H9 (cell line): ENCODE measurements at regions not wholly inside any gene's neighbourhood (a gene's known extent, or its start where the extent isn't known, plus 50 kb on each side); places are given as distances from the start of the nearest gene placed in this dataset.

Experiments used
- DNase-seq: peaks from one replicate; pipeline ENCODE4 v3.0.0-alpha.2; 2017
- H2AFZ ChIP-seq: one replicate; pipeline ENCODE4 v1.6.1; 2013; ENCODE audit warnings: mild to moderate bottlenecking, low read length, control low read depth, moderate library complexity
- H2AK5ac ChIP-seq: 2 replicates; pipeline ENCODE4 v1.6.1; 2013; ENCODE audit warnings: low read length, control low read depth, mixed read lengths; ENCODE audit not compliant: insufficient read length
- H2BK120ac ChIP-seq: one replicate; pipeline ENCODE4 v1.6.1; 2013; ENCODE audit warnings: low read depth, mild to moderate bottlenecking, low read length, control low read depth, inconsistent platforms; ENCODE audit not compliant: poor library complexity, severe bottlenecking
- H2BK12ac ChIP-seq: 2 replicates; pipeline ENCODE4 v1.6.1; 2013; ENCODE audit warnings: low read length, control low read depth, mixed read lengths, low read depth; ENCODE audit not compliant: insufficient read length
- H2BK15ac ChIP-seq: 2 replicates; pipeline ENCODE4 v1.6.1; 2013; ENCODE audit warnings: low read depth, low read length, control low read depth
- H2BK20ac ChIP-seq: one replicate; pipeline ENCODE4 v1.6.1; 2013; ENCODE audit warnings: low read depth, mild to moderate bottlenecking, low read length, control low read depth, inconsistent platforms; ENCODE audit not compliant: poor library complexity, severe bottlenecking
- H2BK5ac ChIP-seq: 2 replicates; pipeline ENCODE4 v1.6.1; 2013; ENCODE audit warnings: low read length, control low read depth, mixed read lengths; ENCODE audit not compliant: insufficient read length
- H3K14ac ChIP-seq: 2 replicates; pipeline ENCODE4 v1.6.1; 2013; ENCODE audit warnings: low read length, control low read depth; ENCODE audit not compliant: insufficient read depth
- H3K18ac ChIP-seq: 2 replicates; pipeline ENCODE4 v1.6.1; 2013; ENCODE audit warnings: low read depth, mild to moderate bottlenecking, mixed read lengths, low read length, control low read depth; ENCODE audit not compliant: insufficient read length
- H3K23ac ChIP-seq: 2 replicates; pipeline ENCODE4 v1.6.1; 2013; ENCODE audit warnings: low read length, control low read depth, mixed read lengths, low read depth; ENCODE audit not compliant: insufficient read length
- H3K23me2 ChIP-seq: 2 replicates; pipeline ENCODE4 v1.6.1; 2013; ENCODE audit warnings: low read depth, mild to moderate bottlenecking, mixed read lengths, low read length, control low read depth; ENCODE audit not compliant: insufficient read length, poor library complexity, severe bottlenecking
- H3K27ac ChIP-seq: 2 replicates; pipeline ENCODE4 v1.5.1; 2013; ENCODE audit warnings: low read length, control low read depth, mixed read lengths, low read depth; ENCODE audit not compliant: insufficient read length
- H3K27me3 ChIP-seq: 2 replicates; pipeline ENCODE4 v1.6.1; 2013; ENCODE audit warnings: low read length, control low read depth, inconsistent platforms; ENCODE audit not compliant: insufficient read depth
- H3K4ac ChIP-seq: 2 replicates; pipeline ENCODE4 v1.6.1; 2013; ENCODE audit warnings: low read depth, mild to moderate bottlenecking, control low read depth, inconsistent platforms, low read length, moderate library complexity
- H3K4me1 ChIP-seq: 2 replicates; pipeline ENCODE4 v1.6.1; 2013; ENCODE audit warnings: low read length, control low read depth, inconsistent platforms; ENCODE audit not compliant: insufficient read depth
- H3K4me2 ChIP-seq: 2 replicates; pipeline ENCODE4 v1.6.1; 2013; ENCODE audit warnings: low read length, control low read depth, mixed read lengths; ENCODE audit not compliant: insufficient read length, insufficient read depth
- H3K56ac ChIP-seq: 2 replicates; pipeline ENCODE4 v1.6.1; 2013; ENCODE audit warnings: low read depth, mild to moderate bottlenecking, mixed read lengths, low read length, control low read depth; ENCODE audit not compliant: insufficient read length
- H3K79me1 ChIP-seq: 2 replicates; pipeline ENCODE4 v1.6.1; 2013; ENCODE audit warnings: low read depth, mild to moderate bottlenecking, moderate library complexity, low read length, control low read depth, inconsistent platforms; ENCODE audit not compliant: insufficient read depth, poor library complexity, severe bottlenecking
- H3K79me2 ChIP-seq: 2 replicates; pipeline ENCODE4 v1.6.1; 2013; ENCODE audit warnings: low read length, control low read depth, inconsistent platforms; ENCODE audit not compliant: insufficient read depth
- H3K9ac ChIP-seq: 2 replicates; pipeline ENCODE4 v1.6.1; 2013; ENCODE audit warnings: low read length, control low read depth, mixed read lengths; ENCODE audit not compliant: insufficient read length; ENCODE audit errors: extremely low read depth
- H3K9me3 ChIP-seq: one replicate; pipeline ENCODE4 v1.6.1; 2013; ENCODE audit warnings: low read depth, low read length, inconsistent platforms; ENCODE audit not compliant: control insufficient read depth
- H3T11ph ChIP-seq: one replicate; pipeline ENCODE4 v1.6.1; 2013; ENCODE audit warnings: mild to moderate bottlenecking, low read length, control low read depth, inconsistent platforms
- H4K20me1 ChIP-seq: one replicate; pipeline ENCODE4 v1.6.1; 2013; ENCODE audit not compliant: control insufficient read depth, insufficient read length, insufficient read depth
- H4K5ac ChIP-seq: 2 replicates; pipeline ENCODE4 v1.6.1; 2013; ENCODE audit warnings: low read depth, mild to moderate bottlenecking, mixed read lengths, low read length, control low read depth; ENCODE audit not compliant: insufficient read length
- H4K8ac ChIP-seq: replicated peaks from 2 replicates; pipeline ENCODE4 v1.6.1; 2013; ENCODE audit warnings: low read length, control low read depth, mixed read lengths, low read depth; ENCODE audit not compliant: insufficient read length
- H4K91ac ChIP-seq: 2 replicates; pipeline ENCODE4 v1.6.1; 2013; ENCODE audit warnings: low read depth, mild to moderate bottlenecking, moderate library complexity, mixed read lengths, low read length, control low read depth; ENCODE audit not compliant: insufficient read length
- H3K27ac Mint-ChIP-seq, 3 experiments: 2 replicates in 2 of 3; 3 replicates in 1 of 3; pipeline ENCODE4 v1.8.0; 2020 to 2021; ENCODE audit warnings: mixed read lengths in 3 of 3, mild to moderate bottlenecking in 1 of 3, moderate library complexity in 1 of 3
- H3K27me3 Mint-ChIP-seq: 2 replicates; pipeline ENCODE4 v1.8.0; 2021; ENCODE audit warnings: low read depth, mild to moderate bottlenecking, moderate library complexity, mixed read lengths
- H3K36me3 Mint-ChIP-seq, 3 experiments: 2 replicates in 2 of 3; 3 replicates in 1 of 3; pipeline ENCODE4 v1.8.0; 2020 to 2021; ENCODE audit warnings: low read depth in 3 of 3, mixed read lengths in 3 of 3; ENCODE audit not compliant: insufficient read depth in 1 of 3
- H3K4me1 Mint-ChIP-seq, 2 experiments: 2 replicates each; pipeline ENCODE4 v1.8.0; 2020; ENCODE audit warnings: mixed read lengths in 2 of 2
- H3K4me3 Mint-ChIP-seq, 2 experiments: 2 replicates in 1 of 2; 3 replicates in 1 of 2; pipeline ENCODE4 v1.8.0; 2020 to 2021; ENCODE audit warnings: mild to moderate bottlenecking in 2 of 2, mixed read lengths in 2 of 2, moderate library complexity in 1 of 2
- H3K9me3 Mint-ChIP-seq, 2 experiments: 2 replicates in 1 of 2; 3 replicates in 1 of 2; pipeline ENCODE4 v1.8.0; 2020; ENCODE audit warnings: mild to moderate bottlenecking in 2 of 2, mixed read lengths in 2 of 2, moderate library complexity in 1 of 2
- CTCF ChIP-seq: fragments of 200-600 bp; sonication (generic); conservative IDR thresholded peaks from 3 replicates; pipeline ENCODE4 v1.8.0; 2021; ENCODE audit warnings: antibody characterized with exemption, mild to moderate bottlenecking
- WGBS: extraction: QIAGEN DNeasy Blood & Tissue Kit; methylation state at CpG from one replicate; pipeline ENCODE4 v1.1.7; 2013; ENCODE audit warnings: missing lambda C conversion rate, low lambda C conversion rate, mixed read lengths; ENCODE audit not compliant: insufficient read length; ENCODE audit errors: extremely low coverage; 5-methylcytosine and 5-hydroxymethylcytosine counted together

GRCh38 chr10:71127104-71127503, 85.3 kb upstream of the UNC5B start:
- H2BK15ac ChIP-seq: no peak overlapping the region
- no peak overlapping the region for H3K27ac Mint-ChIP-seq
- no peak overlapping the region for H3K4me2 ChIP-seq
- no peak overlapping the region for H3K9ac ChIP-seq
- H3K4me3 Mint-ChIP-seq: no peak overlapping the region
- H4K20me1 ChIP-seq: no peaks in the 10 kb centered on the region
- no peak overlapping the region for H2BK5ac ChIP-seq
- peaks cover 28% of the 10 kb centered on the region for H3K27me3 Mint-ChIP-seq
- TF ChIP-seq CTCF: no peak
- no peak overlapping the region for H3K14ac ChIP-seq
- no peak overlapping the region for H2BK120ac ChIP-seq
- DNase-seq: no peak
- H3K9me3 Mint-ChIP-seq: no peaks in the 10 kb centered on the region; a peak in 1 of 5 replicates
- H3K4me1 ChIP-seq: no peaks in the 10 kb centered on the region
- no peaks in the 10 kb centered on the region for H3K79me2 ChIP-seq
- no peaks in the 10 kb centered on the region for H3K36me3 Mint-ChIP-seq
- no peaks in the 10 kb centered on the region for H3K23me2 ChIP-seq
- H3T11ph ChIP-seq: no peak overlapping the region
- H3K79me1 ChIP-seq: no peaks in the 10 kb centered on the region
- H3K4ac ChIP-seq: no peak overlapping the region
- H3K9me3 ChIP-seq: no peaks in the 10 kb centered on the region
- H3K4me1 Mint-ChIP-seq: peaks cover 15 to 17% of the 10 kb centered on the region in 2 experiments
- H2BK12ac ChIP-seq: no peak overlapping the region
- H3K27me3 ChIP-seq: no peaks in the 10 kb centered on the region
- no peak overlapping the region for H3K27ac ChIP-seq
- no peak overlapping the region for H2AFZ ChIP-seq
- no peak overlapping the region for H4K8ac ChIP-seq
- no peak overlapping the region for H3K56ac ChIP-seq
- H2AK5ac ChIP-seq: no peak overlapping the region
- no peak overlapping the region for H4K91ac ChIP-seq
- H3K23ac ChIP-seq: no peak overlapping the region
- H2BK20ac ChIP-seq: no peak overlapping the region
- H3K18ac ChIP-seq: no peak overlapping the region
- WGBS: no CpG with 5 or more reads among the region's 5 CpGs
- H4K5ac ChIP-seq: no peak overlapping the region
